Transverse colon (tissue), 4 donors: ENCODE measurements at regions not wholly inside any gene's neighbourhood (a gene's known extent, or its start where the extent isn't known, plus 50 kb on each side); places are given as distances from the start of the nearest gene placed in this dataset.

Experiments
- DNase-seq: peaks from one replicate; pipeline ENCODE4 v3.0.0-alpha.2; 2019
- H3K27ac ChIP-seq, 4 donors: fragments of 200-600 bp; sonication (generic); 2 replicates each; pipeline ENCODE4 v1.5.1; 2016 to 2018; ENCODE audit warnings: inconsistent platforms in 4 of 4
- H3K27me3 ChIP-seq: fragments of 200-600 bp; sonication (generic); 2 replicates; pipeline ENCODE4 v1.5.1; 2017; ENCODE audit warnings: inconsistent platforms
- H3K36me3 ChIP-seq, 4 donors: fragments of 200-600 bp; sonication (generic); 2 replicates each; pipeline ENCODE4 v1.5.1; 2017 to 2019; ENCODE audit warnings: inconsistent platforms in 4 of 4
- H3K4me1 ChIP-seq, 4 donors: fragments of 200-600 bp; sonication (generic); 2 replicates each; pipeline ENCODE4 v1.5.1; 2017 to 2020; ENCODE audit warnings: inconsistent platforms in 4 of 4
- H3K4me3 ChIP-seq, 4 donors: fragments of 200-600 bp; sonication (generic); 1 replicate in 1 of 4; 2 replicates in 3 of 4; pipeline versions ENCODE4 v1.5.1 to v1.6.1; 2017 to 2019; ENCODE audit warnings: inconsistent platforms in 4 of 4
- H3K9me3 ChIP-seq, 2 donors: fragments of 200-600 bp; sonication (generic); 2 replicates each; pipeline ENCODE4 v1.5.1; 2017 to 2019; ENCODE audit warnings: inconsistent platforms in 2 of 2
- EP300 ChIP-seq: sonication (generic); formaldehyde crosslinking; IDR thresholded peaks from one replicate; pipeline ENCODE4 v1.6.1; 2017; ENCODE audit warnings: antibody characterized with exemption, low read depth
- POLR2A ChIP-seq: fragments of 450-650 bp; IDR thresholded peaks from one replicate; pipeline ENCODE4 v1.6.1; 2016; ENCODE audit warnings: antibody characterized with exemption, mild to moderate bottlenecking, moderate library complexity
- POLR2AphosphoS5 ChIP-seq, 3 donors: sonication (generic); formaldehyde crosslinking; IDR thresholded peaks; one replicate each; pipeline ENCODE4 v1.6.1; 2016; ENCODE audit warnings: antibody characterized with exemption in 3 of 3
- WGBS, 2 donors: methylation state at CpG; one replicate each; pipeline ENCODE4 v1.1.5; 2018; ENCODE audit warnings: low coverage in 1 of 2; 5-methylcytosine and 5-hydroxymethylcytosine counted together
- in situ Hi-C, 4 donors: fragments of 200-750 bp; cut with MboI; loops; one replicate each; pipeline versions ENCODE4 v1.15.0 to v1.15.1; 2017; ENCODE audit warnings: low sequenced_read_pairs in 3 of 4, low pct_ligation_motif_present in 1 of 4, low pct_unique_long_range_greater_than_20kb in 1 of 4
- intact Hi-C: fragments of 100-400 bp; cut with DNase I; formaldehyde crosslinking; loops from one replicate; pipeline ENCODE4 v1.15.1; 2023; ENCODE audit warnings: low total_unique reads
- TF ChIP-seq, protein P1 (sequence below), 5 experiments: fragments of 200-600 bp in 3 of 5; fragments of 450-650 bp in 2 of 5; sonication (generic) in 3 of 5; IDR thresholded peaks; 1 replicate in 2 of 5; 2 replicates in 3 of 5; pipeline ENCODE4 v1.5.1; 2016 to 2017; ENCODE audit warnings: antibody characterized with exemption in 5 of 5, inconsistent platforms in 3 of 5, mild to moderate bottlenecking in 2 of 5, moderate library complexity in 1 of 5

DNA sequence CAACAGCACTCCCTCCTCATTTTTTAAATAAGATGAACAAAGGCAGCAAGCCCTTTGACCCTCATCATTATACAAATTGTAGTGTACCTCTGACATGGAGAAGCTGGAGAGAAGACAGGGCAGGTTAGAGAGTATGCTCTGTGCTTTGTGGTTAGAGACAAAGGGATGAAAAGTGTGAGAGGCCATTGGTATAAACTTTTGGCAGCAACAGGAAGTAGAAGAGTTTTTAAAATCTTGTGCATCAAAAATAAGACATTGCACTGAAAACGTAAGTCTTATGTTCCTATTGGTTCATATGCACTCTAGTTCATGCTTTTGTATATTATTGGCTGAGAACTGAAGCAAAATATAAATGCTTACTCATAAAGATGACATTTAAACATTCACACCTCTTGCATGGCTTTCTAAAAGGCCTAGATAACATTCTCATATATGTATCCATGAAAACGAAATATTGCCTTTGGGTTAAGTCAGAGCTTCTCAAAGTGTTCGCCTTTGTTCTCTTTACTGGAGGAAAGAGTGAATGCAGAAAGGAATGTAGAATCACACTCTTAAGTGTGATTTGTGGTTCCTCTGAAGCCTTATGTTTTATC is 158.0 kb downstream of the PALM2AKAP2 start:
- TF ChIP-seq POLR2AphosphoS5 (IDR thresholded peaks at IDR 0.05) (no peak), EP300 (no peak), POLR2A (no peak)
- TF ChIP-seq, protein P1, sequence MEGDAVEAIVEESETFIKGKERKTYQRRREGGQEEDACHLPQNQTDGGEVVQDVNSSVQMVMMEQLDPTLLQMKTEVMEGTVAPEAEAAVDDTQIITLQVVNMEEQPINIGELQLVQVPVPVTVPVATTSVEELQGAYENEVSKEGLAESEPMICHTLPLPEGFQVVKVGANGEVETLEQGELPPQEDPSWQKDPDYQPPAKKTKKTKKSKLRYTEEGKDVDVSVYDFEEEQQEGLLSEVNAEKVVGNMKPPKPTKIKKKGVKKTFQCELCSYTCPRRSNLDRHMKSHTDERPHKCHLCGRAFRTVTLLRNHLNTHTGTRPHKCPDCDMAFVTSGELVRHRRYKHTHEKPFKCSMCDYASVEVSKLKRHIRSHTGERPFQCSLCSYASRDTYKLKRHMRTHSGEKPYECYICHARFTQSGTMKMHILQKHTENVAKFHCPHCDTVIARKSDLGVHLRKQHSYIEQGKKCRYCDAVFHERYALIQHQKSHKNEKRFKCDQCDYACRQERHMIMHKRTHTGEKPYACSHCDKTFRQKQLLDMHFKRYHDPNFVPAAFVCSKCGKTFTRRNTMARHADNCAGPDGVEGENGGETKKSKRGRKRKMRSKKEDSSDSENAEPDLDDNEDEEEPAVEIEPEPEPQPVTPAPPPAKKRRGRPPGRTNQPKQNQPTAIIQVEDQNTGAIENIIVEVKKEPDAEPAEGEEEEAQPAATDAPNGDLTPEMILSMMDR (IDR thresholded peaks at IDR 0.05), result no peak
- 82 to 90% methylated on average over 3 of the region's 3 CpGs for WGBS, 2 donors
- Histone ChIP-seq H3K27ac (no peak overlapping the region), H3K36me3 (no peaks in the 10 kb centered on the region), H3K4me1 (no peaks in the 10 kb centered on the region), H3K9me3 (no peaks in the 10 kb centered on the region), H3K4me3 (no peak overlapping the region), H3K27me3 (no peaks in the 10 kb centered on the region)
- DNase-seq, result no peak
- in situ Hi-C loops, result no loop called here
- intact Hi-C loops, result no loop called here

DNA sequence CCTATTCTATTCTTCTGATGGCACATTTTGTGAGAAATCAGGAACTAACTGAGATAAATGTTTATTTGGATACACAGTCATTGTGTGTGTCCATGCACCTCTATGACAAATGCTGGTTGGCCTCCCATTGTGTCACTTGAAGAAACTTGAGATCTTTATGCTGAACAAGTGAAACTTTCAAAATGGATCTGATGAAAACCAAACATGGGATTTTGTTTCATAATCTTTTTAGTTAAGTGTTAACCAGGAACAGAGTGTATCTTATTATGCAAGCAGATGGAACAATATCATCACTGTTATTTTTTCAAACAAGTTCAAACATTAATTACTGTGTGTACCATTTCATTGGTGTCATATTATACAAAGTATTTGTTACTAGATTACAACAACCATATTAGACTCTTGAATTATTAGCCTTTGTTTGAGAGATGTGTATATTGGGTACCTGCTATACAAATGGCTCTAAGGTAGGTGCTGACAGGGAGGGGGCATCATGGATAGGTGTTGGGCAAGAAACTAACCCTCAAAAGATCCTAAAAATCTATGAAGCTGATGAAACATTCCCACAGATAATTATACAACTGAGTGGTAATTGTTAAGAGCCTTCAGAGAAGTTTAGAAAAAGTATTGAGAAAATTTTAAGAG is 159.8 kb downstream of the PALM2AKAP2 start:
- no peak for DNase-seq
- no peaks in the 10 kb centered on the region for H3K36me3 ChIP-seq
- no peaks in the 10 kb centered on the region for H3K9me3 ChIP-seq
- H3K4me1 ChIP-seq, result no peaks in the 10 kb centered on the region
- no peak overlapping the region for H3K27ac ChIP-seq
- H3K4me3 ChIP-seq, result no peak overlapping the region
- intact Hi-C loops (no loop called here), in situ Hi-C loops (no loop called here)
- peaks cover 4% of the 10 kb centered on the region for H3K27me3 ChIP-seq
- TF ChIP-seq POLR2A (no peak), POLR2AphosphoS5 (IDR thresholded peaks at IDR 0.05) (no peak)
- TF ChIP-seq, protein P1 (IDR thresholded peaks at IDR 0.05), result no peak

DNA sequence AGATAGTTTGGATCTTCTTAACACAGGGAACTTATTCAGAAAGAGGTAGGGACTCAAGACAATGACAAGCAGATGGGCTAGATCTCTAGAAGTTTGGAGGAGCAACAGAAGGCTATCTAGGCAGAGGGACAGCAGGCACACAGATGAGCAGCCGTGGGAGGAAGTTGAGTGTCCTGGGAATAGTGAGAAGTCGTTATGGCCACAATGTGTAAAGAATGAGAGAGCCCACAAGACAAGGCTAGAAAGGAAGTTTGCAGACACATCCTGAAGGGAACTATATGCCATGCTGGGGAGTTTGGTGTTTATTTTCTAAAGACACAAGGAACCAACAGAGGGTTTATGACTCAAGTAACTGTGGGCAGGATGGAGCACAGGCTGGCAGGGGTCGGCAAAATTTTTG is 160.6 kb downstream of the PALM2AKAP2 start:
- Histone ChIP-seq H3K36me3 (no peaks in the 10 kb centered on the region), H3K27ac (no peak overlapping the region), H3K4me1 (no peaks in the 10 kb centered on the region), H3K9me3 (no peaks in the 10 kb centered on the region), H3K27me3 (peaks cover 4% of the 10 kb centered on the region), H3K4me3 (no peak overlapping the region)
- no peak for DNase-seq
- TF ChIP-seq EP300, result no peak
- WGBS, 2 donors, result 68 to 89% methylated on average over 2 to 3 of the region's 3 CpGs
- intact Hi-C loops, result no loop called here
- in situ Hi-C loops, result no loop called here

DNA sequence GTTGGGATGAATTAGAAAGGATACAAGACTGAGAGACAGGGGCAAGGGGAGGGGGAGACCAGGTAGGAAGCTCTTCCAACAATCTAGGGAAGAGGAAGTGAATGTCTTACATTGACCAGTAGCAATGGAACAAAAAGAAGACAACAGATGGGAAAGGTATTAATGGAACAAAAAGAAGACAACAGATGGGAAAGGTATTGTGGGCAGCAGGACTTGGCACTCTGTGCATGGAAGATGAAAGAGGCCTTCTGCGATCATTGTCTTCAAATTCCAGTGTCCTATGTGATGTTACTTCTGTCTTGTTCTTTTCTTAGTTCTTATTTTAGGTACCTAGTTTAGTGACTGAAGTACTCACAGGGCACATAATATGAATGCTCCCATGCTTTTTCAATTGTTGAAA is 161.8 kb downstream of the PALM2AKAP2 start:
- no peak for DNase-seq
- Histone ChIP-seq H3K27ac (no peak overlapping the region), H3K9me3 (no peaks in the 10 kb centered on the region), H3K4me3 (no peak overlapping the region), H3K36me3 (no peaks in the 10 kb centered on the region), H3K4me1 (no peaks in the 10 kb centered on the region), H3K27me3 (peaks cover 4% of the 10 kb centered on the region)
- in situ Hi-C loops, result no loop called here
- 100% methylated on average over 1 of the region's 1 CpG for WGBS, 2 donors
- no peak for TF ChIP-seq POLR2AphosphoS5 (IDR thresholded peaks at IDR 0.05)
- intact Hi-C loops, result no loop called here

DNA sequence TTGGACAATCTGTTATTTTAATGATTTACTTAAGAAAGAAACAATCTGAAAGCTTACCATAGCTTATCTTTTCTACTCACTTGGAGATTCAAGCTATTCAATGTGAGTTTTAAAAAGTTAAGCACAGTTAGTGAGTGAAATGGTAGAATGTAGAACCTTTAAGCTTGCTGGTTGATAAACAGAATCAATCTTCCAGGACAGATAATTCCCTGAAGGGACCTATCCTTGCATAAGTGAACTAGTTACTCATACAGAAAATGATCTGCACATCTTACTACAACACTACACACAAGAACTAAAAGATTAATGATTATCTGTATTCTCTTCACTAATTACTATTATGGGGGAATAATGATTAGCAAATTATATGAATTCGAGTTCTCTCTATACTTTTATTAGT is 165.6 kb downstream of the PALM2AKAP2 start:
- Histone ChIP-seq H3K27ac (no peak overlapping the region), H3K36me3 (no peaks in the 10 kb centered on the region), H3K9me3 (no peaks in the 10 kb centered on the region), H3K27me3 (peaks cover 4% of the 10 kb centered on the region), H3K4me3 (no peak overlapping the region), H3K4me1 (no peaks in the 10 kb centered on the region)
- no peak for TF ChIP-seq POLR2A
- TF ChIP-seq EP300, result no peak
- no peak for TF ChIP-seq POLR2AphosphoS5 (IDR thresholded peaks at IDR 0.05)
- TF ChIP-seq, protein P1 (IDR thresholded peaks at IDR 0.05), result no peak
- intact Hi-C loops (no loop called here), in situ Hi-C loops (no loop called here)
- DNase-seq, result no peak
- 83 to 92% methylated on average over 1 of the region's 1 CpG for WGBS, 2 donors
